ENCODE measurements at regions not wholly inside any gene's neighbourhood (a gene's known extent, or its start where the extent isn't known, plus 50 kb on each side); places are given as distances from the start of the nearest gene placed in this dataset.

DNA sequence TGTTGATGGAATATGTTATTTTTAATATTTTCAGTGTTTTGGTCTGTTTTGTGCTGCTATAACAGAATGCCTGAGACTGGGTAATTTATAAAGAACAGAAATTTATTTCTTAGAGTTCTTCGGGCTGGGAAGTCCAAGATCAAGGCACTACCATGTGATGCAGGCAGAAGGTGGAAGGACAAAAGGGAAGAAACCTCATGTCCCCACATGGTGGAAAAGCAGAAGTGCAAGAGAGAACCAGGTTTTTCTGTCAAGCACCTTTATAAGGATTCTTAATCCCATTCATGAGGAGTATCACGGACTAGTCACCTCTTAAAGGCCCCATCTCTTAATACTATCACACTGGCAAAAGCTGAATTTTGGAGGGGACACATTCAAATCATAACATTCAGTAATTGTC, 57.9 kb upstream of the EPHB3 start:
- H3K27ac Mint-ChIP-seq, result no peak overlapping the region
- peaks cover 0 to 3% of the 10 kb centered on the region in 2 donors for H3K36me3 Mint-ChIP-seq (ENCODE audit: insufficient read depth in 2 of 2)
- DNase-seq, result no peak
- peaks cover 27% of the 10 kb centered on the region for H3K27me3 Mint-ChIP-seq (ENCODE audit: low read depth)
- no peaks in the 10 kb centered on the region for H3K4me1 Mint-ChIP-seq (ENCODE audit: low read depth)
- no peaks in the 10 kb centered on the region for H3K9me3 Mint-ChIP-seq
- no peak overlapping the region for H3K4me3 Mint-ChIP-seq
- no peak for ATAC-seq (replicated peaks in 1 of 2)

DNA sequence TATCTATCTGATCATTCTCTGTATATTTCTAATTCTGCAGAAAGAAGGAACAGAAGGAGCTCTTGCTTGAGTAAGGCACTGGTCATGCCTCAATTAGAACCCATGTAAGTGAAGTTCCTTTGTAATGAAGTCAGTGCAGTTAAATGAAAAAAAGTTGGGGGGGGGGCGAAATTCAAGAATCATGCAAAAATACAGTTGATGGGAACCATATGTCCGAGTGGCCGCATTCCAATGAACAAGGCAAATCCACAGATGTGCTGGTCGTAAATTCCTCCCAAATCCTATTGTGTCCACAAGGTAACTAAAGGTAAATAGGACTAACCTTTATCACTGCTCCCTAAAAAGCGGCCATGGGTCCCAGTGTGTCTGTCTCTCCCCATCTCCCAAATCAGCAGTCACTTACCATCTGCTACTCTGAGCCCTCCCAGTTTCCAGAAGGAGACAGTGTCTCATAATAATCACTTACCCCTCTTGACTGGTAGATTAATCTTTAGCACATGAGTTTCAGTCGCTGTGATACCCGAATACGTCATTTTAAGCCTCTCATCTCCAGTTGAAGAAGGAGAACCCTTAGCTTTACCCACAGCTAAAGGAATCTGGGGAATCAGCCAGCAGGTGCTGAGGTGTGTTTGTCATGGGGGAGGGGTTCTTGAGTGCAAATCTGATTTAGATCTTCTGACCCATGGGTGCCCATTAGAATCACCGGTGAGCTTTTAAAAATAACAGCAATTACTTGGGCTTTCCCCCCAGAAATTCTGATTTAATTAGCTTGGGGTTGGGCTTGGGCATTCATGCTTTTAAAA, 56.3 kb upstream of the EPHB3 start:
- peaks cover 0 to 3% of the 10 kb centered on the region in 2 donors for H3K36me3 Mint-ChIP-seq (ENCODE audit: insufficient read depth in 2 of 2)

DNA sequence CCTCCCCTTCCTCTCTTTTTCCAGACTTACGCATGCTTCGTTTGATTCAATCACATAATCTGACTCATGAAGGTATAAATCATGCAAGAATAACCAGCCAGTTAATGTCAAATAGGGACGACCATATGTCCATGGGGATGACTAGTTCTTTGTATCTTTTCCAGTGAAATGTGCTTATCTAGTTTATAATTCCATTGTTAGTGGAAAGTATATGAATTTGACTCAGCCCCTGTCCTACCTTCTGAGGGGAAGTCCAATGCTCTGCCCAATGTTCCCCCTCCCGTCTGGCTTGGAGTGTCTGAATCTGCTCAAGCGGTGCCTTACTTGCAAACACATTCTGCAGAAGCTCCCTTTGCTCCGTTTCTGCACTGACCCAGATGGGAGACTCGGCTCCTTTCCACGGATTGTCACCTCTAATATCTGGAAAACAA, 55.0 kb upstream of the EPHB3 start:
- no peak overlapping the region for H3K4me3 Mint-ChIP-seq
- H3K4me1 Mint-ChIP-seq (ENCODE audit: low read depth), result no peaks in the 10 kb centered on the region
- peaks cover 27% of the 10 kb centered on the region for H3K27me3 Mint-ChIP-seq (ENCODE audit: low read depth)
- DNase-seq (no peak), ATAC-seq (replicated peaks in 1 of 2) (no peak)
- H3K36me3 Mint-ChIP-seq (ENCODE audit: insufficient read depth in 2 of 2), result peaks cover 0 to 3% of the 10 kb centered on the region in 2 donors
- H3K27ac Mint-ChIP-seq, result no peak overlapping the region
- no peaks in the 10 kb centered on the region for H3K9me3 Mint-ChIP-seq

More for the DNA sequence above, 56.3 kb upstream of the EPHB3 start:
- H3K4me1 Mint-ChIP-seq (ENCODE audit: low read depth), result no peaks in the 10 kb centered on the region
- peaks cover 23% of the 10 kb centered on the region for H3K27me3 Mint-ChIP-seq (ENCODE audit: low read depth)
- no peak for ATAC-seq (replicated peaks in 1 of 2)
- H3K9me3 Mint-ChIP-seq, result no peaks in the 10 kb centered on the region
- H3K27ac Mint-ChIP-seq, result no peak overlapping the region
- no peak for DNase-seq
- H3K4me3 Mint-ChIP-seq, result no peak overlapping the region

DNA sequence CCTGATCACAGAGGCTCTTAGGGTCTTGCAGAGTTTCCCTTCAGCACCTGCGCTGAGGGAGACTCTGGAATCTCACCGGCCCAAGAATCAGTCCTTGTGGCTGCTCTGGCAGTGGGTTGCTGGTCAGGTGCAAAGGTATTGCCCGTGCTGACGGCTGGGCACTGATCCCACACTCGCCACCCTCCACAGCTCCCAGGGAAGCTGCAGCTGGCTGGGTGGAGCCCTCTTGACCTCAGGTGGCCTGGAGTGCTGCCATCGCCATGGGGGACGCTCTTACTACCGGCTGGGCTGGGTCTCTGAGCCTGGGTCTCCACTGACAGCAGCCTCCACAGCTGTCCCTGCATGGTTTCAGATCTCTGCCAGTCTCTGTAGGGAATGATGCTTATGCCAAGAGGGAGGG, 52.6 kb upstream of the EPHB3 start:
- Mint-ChIP-seq H3K27me3 (ENCODE audit: low read depth) (peaks cover 42% of the 10 kb centered on the region), H3K4me1 (ENCODE audit: low read depth) (peaks cover 7% of the 10 kb centered on the region)

DNA sequence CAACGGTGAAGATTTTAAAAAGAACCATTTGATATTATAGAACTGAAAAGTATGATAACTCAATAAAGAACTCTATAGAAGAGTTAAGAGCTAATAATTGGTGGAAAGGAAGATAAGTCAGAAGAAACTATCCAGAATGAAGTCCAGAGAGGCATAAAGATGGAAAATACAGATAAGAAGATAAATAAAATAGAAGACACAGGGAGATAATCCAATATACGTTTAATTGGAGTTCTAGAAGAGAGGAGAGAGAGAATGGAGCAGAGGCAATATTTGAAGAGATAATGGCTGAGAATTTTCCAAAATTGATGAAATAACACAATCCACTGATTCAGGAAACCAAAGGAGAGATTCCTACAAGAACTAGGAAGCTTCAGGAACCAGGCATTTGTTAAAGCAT, 49.8 kb upstream of the EPHB3 start:
- Mint-ChIP-seq H3K4me1 (ENCODE audit: low read depth) (peaks cover 15% of the 10 kb centered on the region), H3K27ac (no peak overlapping the region), H3K36me3 (ENCODE audit: insufficient read depth in 2 of 2) (peaks cover 0 to 2% of the 10 kb centered on the region in 2 donors), H3K27me3 (ENCODE audit: low read depth) (peaks cover 54% of the 10 kb centered on the region), H3K9me3 (no peaks in the 10 kb centered on the region), H3K4me3 (peak overlapping the region in 1 of 2 donors; percentile 2)
- ATAC-seq (replicated peaks in 1 of 2) (no peak), DNase-seq (no peak)

More for the DNA sequence above, 52.6 kb upstream of the EPHB3 start:
- Mint-ChIP-seq H3K36me3 (ENCODE audit: insufficient read depth in 2 of 2) (peaks cover 0 to 2% of the 10 kb centered on the region in 2 donors), H3K9me3 (no peaks in the 10 kb centered on the region), H3K27ac (no peak overlapping the region), H3K4me3 (no peak overlapping the region)
- no peak for DNase-seq
- no peak for ATAC-seq (replicated peaks in 1 of 2)
